DND-41 (cell line): ENCODE measurements at regions not wholly inside any gene's neighbourhood (a gene's known extent, or its start where the extent isn't known, plus 50 kb on each side); places are given as distances from the start of the nearest gene placed in this dataset.

Experiments
- CTCF ChIP-seq: IDR thresholded peaks from 2 replicates; pipeline ENCODE4 v1.5.1; 2012; ENCODE audit warnings: borderline replicate concordance, low read length, moderate library complexity, mild to moderate bottlenecking; ENCODE audit not compliant: poor library complexity, severe bottlenecking; ENCODE audit errors: extremely low read depth
- EZH2 ChIP-seq: IDR thresholded peaks from 3 replicates; pipeline ENCODE4 v1.6.1; 2012; ENCODE audit warnings: borderline replicate concordance, low read depth, mild to moderate bottlenecking, moderate library complexity, low read length, inconsistent platforms; ENCODE audit not compliant: severe bottlenecking

GRCh38 chr4:71872767-71873415 lies 89.0 kb upstream of the GC start:
- TF ChIP-seq CTCF (no peak), EZH2 (no peak)
